Cardiac septum (tissue), 1 donor: ENCODE measurements at regions not wholly inside any gene's neighbourhood (a gene's known extent, or its start where the extent isn't known, plus 50 kb on each side); places are given as distances from the start of the nearest gene placed in this dataset.
"Not testable (repeated sequence)": the region's sequence is repeated elsewhere in the genome, so short reads cannot be mapped to it uniquely, and the experiment has no call there.

Experiments
- DNase-seq: peaks from one replicate; pipeline ENCODE4 v3.0.0-alpha.2; 2020; ENCODE audit warnings: low spot score
- intact Hi-C: fragments of 100-400 bp; cut with DNase I; formaldehyde crosslinking; loops from one replicate; pipeline ENCODE4 v1.14.0; 2022
- donor health status: DM: no; HTN: no; CAD: no.

DNA sequence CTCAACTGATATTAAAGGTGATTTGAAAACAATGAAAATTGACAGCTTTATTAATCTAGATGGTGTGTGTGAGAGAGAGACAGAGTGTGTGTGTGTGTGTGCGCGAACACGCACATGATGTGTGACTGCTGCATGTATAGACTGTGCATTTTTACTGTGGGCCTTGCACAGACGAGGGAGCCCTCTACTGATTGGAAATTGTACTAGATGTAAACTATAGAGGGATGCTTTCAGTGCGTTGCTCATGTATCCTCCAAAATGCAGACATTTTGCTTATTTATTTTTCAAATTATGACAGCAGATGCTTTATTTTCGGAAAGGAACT lies 168.4 kb upstream of the GK2 start:
- intact Hi-C loops: loop anchor here (2.0 to 5.0 kb wide), 2 partner anchors 534 to 619 kb away; no protein-coding TSS in a partner anchor
- DNase-seq: no peak

DNA sequence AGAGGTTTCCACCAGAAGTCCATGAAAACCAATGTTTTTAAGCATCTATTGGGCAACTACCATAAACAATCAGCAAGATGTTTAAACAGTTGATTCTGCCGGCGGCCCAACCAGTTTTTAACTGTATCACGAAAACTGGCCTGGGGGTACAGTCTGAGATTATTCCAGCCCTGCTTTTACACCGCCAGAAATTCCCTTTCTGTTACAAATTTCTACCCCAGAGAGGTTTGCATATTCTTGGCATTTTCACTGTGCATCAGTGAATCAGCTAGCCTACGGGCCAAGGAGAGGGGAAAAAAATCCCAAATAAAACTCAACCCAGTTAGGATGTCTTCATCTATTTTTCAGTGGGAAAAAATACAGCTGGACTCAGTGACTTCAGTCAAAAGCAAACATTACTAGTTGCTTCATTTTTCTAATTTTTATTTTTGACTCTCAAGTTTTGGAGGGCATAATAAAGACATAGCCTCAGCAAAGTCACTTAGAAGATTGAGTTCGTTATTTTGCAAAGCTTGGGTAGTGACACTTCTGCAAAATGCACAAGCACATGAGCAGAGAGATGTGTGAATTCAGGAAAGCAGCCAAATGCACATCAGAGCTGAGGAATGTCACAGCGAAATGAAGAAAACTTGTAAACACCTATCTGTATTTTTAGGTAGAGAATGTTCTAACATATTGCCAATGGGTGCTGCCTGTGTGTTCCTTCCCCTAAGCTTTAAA lies 167.8 kb upstream of the GK2 start:
- intact Hi-C loops: loop anchor here (2.0 to 5.0 kb wide), 2 partner anchors 533 to 619 kb away; no protein-coding TSS in a partner anchor
- DNase-seq: no peak

DNA sequence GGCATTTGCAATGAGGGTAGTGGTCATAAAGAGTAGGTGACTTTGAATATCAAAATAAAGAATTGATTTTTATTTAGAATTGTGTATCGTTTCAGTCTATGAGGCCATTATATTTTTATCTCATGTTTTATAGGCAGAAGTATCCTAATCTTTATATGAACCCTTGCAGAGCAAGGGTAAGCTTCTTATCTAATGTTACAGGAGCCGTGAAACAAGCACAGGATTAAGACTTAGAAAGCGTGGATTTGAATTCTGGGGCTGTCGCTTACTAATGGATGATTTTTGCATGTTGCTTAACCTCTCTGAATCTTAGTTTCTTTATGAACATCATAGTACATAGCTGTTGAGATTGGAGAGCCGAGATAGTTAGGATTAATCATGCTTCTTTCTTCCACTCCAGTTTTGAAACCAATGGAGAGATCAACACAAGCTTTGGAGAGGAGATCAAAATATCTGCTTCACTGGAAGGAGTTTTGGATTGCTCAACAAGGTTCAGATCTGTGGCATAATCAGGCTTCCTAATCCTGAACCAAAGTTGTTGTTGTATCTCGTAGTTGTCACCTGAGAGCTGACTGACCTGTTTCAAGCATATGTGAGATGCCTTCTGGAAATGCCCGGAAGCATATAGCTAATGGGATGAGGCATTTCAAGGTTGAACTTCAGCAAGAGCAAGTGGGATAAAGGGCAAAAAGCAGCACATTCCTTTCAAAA lies 166.9 kb upstream of the GK2 start:
- intact Hi-C loops: loop anchor here (5.0 kb wide), 1 partner anchor 618 kb away; no protein-coding TSS in a partner anchor
- no peak for DNase-seq

DNA sequence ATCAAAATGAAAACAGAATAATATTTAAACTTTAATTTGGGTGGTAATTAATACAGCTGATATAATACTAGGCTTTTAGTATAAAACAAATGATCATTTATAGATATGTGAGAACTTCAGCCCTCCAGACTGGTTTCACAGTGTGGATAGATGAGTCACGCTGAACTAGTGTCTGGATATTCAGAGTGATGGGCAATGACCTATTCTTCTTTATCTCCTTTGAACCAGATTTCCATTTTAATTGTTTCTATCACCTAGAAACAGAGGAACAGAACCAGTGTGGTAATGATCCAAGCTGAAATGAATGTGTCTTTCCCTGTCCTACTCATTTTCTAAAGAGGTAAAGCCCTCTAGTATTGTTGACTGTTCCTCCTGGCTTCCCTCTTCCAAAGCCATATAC lies 155.2 kb upstream of the GK2 start:
- intact Hi-C loops: no loop called here
- DNase-seq: no peak

DNA sequence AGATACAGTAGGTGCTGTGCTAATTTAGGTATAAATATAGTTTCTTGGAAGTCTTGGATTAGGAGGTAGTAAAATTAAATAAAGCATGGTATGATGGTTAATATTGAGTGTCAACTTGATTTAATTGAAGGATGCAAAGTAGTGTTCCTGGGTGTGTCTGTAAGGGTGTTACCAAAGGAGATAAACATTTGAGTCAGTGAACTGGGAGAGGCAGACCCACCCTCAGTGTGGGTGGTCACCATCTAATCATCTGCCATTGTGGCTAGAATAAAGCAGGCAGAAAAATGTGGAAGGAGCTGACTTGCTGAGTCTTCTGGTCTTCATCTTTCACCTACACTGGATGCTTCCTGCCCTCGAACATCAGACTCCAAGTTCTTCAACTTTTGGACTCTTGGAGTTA lies 153.7 kb upstream of the GK2 start:
- no peak for DNase-seq
- intact Hi-C loops: no loop called here

DNA sequence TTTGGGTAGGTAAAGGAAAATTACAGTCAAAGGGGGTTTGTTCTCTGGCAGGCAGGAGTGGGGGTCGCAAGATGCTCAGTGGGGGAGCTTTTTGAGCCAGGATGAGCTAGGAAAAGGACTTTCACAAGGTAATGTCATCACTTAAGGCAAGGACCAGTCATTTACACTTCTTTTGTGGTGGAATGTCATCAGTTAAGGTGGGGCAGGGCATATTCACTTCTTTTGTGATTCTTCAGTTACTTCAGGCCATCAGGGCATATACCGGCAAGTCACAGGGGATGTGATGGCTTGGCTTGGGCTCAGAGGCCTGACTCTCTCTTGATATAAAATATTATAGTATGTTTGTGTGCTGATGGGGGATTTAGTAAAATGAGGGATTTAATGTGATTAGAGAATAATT lies 151.4 kb upstream of the GK2 start:
- intact Hi-C loops, DNase-seq: not testable (repeated sequence)

DNA sequence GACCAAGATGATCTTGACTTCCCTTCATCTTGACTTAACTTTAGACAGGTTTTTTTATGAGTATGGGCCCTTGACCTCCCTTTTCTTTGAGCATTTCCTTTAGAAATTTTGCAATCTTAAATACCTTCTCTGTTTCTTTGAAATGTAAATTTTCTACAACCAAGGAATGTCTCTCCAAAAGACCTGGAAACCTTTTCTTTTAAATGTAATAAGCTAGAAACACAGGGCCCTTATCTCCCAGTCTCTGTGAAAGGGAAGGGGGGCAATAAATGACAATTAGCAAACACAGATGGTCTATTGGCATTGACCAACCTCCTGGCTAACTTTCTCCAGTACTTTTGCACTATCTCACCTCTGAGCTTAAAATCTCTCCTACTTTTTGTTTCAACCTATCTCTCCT lies 144.3 kb upstream of the GK2 start:
- intact Hi-C loops: no loop called here
- DNase-seq: no peak

DNA sequence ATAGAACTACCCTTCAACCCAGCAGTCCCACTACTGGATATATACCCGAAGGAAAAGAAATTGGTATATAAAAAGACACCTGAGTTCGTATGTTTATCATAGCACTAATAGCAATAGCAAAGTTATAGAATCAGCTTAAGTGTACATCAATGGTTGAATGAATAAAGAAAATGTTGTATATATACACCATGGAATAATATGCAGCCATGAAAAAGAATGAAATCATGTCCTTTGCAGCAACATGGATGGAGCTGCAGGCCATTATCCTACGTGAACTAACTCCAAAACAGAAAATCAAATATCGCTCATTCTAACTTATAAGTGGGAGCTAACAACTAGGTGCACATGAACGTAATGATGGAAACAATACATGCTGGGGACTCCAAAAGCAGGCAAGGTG lies 143.5 kb upstream of the GK2 start:
- intact Hi-C loops: no loop called here
- DNase-seq: no peak

DNA sequence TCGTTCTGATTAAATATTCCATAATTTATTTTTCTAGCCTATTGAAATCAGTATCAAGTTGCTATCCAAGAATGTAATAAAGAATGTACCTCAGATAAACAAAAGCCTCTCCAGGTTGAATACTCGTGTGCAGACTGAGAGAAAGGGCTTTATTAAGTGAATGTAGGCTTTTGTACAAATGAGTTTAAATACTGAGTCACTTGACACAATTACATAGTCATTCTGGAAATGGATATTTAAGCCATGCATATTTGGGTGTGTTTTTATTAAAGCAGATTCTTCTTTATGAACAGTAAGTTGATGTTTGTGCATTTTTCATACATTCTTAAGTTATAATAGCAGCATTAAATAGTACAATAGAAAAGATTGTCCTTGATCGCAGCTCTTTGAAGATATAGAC lies 139.8 kb upstream of the GK2 start:
- intact Hi-C loops: no loop called here
- no peak for DNase-seq

DNA sequence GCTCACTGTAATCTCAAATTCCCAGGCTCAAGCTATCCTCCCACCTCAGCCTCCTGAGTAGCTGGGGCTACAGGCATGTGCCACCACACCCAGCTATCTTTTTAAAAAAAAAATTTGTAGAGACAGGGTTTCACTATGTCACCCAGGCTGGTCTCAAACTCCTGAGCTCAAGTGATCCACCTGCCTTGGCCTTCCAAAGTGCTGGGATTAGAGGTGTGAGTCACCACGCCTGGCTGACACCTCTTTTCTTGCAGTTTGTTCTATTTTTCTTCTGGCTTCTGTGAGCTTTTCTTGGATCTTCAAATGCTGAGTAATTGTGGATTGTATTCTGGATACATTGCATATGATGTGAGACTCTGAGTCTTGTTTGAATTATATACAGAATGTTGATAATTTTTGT lies 137.3 kb upstream of the GK2 start:
- DNase-seq, intact Hi-C loops: not testable (repeated sequence)

DNA sequence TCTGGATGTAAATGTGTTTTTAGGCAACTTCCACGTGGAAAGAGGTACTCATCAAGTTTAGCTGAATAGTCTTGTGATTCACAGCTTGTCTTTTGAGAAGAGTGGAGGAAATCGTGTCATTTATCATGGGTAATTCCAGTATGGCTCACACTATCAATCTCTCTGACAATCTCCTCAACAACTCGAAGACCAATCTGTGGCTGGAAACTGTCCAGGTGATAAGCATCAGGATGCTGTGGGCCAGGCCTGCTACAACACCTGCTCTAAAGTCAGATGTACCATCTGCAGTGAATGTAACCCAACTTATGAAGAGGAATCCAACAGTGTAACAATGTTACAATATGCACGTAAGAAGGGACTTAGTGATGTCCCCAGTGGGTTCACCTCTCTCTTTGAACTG lies 132.1 kb upstream of the GK2 start:
- intact Hi-C loops: no loop called here
- DNase-seq: no peak

DNA sequence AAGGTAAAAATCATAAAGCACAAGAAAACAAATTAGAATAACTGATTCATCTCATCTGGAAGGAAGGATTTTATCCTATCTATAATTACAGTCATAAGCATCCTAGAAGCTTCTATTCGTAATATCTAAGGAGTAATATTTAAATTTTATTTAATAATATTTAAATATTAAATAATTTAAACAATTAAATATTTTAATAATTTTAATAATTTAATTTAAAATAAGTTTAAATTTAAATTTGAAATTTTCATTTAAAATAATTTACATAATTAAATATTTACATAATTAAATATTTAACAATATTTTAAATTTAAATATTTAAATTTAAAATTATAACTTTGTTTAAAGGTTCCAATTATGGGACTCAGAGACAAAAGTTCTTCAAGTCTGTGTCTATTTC lies 127.5 kb upstream of the GK2 start:
- intact Hi-C loops: no loop called here
- DNase-seq: no peak

DNA sequence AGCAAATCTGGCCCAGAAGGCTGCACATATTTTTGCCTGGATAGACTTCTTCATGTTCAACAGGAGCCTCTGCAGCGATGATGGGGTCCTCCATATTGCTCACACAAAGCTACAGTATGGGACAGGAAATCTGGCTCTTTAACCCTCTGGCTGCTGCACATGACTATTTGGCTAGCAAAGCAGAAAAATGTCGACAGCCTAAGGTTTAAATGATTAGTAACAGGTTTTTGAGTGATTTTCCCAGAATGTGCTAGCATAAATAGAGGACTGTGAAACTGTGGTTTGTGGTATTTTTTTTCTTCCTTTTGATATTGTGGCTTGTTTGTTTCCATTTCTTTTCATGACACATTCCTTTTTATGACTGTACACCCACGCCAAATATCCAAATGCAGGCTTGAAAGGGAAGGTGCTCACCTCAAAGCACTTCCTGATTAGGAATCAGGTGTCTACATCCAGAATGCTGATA lies 120.2 kb upstream of the GK2 start:
- DNase-seq: no peak
- intact Hi-C loops: no loop called here

DNA sequence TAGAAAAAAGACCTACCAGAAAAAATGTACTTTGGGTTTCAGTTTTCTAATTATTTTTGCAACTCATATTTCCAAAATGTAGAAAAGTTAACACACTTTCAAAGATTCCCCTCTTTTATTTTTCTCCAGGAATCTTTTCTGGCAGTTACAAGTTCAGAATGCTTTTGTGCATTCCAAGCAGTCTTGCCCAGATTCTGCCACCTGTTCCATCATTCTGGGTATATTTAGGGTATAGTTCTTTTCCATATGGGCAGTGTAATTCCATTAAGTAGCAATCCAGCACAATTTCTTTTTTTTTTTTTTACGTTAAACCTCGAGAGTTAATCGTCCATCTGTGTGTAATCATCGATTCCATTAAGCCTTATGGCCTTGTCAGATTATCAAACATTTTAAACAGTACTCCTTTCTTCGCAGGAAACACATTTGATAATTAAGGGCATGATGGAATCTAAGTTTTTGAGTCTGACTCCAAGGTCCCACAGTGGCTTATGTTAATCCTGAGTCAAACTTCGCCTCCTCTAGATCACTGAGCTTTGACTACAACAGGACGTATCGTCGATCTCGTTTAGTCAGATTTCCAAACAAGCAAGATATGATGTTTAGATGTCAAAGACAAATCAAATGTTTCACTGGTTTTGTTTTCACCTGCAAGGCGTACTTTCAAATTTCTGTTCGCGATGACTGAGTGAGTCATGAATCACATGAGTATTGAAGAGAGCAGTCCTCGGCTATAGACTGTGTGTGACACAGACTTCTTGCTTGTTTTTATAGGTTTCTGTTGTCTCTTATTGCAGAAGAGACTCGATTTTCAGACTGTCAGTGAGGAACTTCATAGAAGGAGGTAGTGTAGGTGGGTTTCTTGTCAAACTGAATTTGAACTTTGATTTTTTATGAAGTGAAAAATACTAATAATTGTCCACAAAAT lies 118.9 kb upstream of the GK2 start:
- no peak for DNase-seq
- intact Hi-C loops: no loop called here

DNA sequence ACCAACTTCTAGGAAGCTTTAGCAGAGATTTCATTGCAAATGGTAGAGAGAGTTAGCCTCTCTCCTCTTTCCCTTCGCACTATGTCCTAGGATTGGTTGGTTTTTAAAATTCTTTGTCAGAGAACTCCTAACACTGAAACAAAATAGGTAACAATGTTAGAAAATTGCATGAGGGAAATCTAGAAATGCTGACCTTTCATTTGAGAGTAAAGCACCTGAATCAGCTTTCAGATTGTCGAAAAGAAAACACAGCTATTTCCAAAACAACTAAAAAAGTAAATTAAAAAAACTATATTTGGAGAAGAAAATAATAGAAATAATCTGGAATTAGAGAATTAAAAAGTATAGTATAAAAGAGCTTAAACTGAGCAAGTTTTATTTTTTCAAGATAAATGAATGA lies 108.1 kb upstream of the GK2 start:
- intact Hi-C loops: no loop called here
- DNase-seq: no peak

DNA sequence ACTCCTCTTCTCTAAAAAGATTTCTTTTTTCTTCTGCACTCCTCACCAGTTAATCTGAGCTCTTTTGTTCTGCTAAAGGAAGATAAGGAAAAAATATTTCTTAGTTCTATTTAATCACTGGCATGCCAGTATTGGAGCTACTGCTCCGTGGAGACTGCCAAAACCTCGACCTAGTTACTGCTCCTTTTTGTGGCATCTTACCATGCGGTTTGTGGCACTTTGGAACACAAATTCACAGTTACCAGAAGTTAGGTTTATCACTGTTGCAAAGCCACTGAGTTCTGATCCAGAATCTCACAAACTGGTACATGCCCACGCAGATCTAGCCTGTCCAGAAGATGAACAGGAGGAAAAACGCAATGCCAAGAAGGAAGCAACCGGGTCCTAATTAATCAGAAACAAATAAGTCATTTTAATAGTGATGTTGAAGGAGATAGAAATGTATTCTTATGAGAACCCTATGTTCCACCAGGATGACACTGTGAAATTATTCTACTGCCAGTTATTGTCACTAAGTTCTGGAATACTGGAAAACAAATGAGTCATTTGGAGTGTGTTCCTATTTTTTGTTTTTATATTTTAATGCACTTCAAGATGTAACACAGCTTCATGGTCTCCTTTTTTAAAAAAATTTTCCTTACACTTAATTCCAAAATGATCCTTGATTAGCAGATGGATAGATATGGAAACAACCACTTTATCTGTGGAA lies 106.7 kb upstream of the GK2 start:
- no peak for DNase-seq
- intact Hi-C loops: no loop called here

DNA sequence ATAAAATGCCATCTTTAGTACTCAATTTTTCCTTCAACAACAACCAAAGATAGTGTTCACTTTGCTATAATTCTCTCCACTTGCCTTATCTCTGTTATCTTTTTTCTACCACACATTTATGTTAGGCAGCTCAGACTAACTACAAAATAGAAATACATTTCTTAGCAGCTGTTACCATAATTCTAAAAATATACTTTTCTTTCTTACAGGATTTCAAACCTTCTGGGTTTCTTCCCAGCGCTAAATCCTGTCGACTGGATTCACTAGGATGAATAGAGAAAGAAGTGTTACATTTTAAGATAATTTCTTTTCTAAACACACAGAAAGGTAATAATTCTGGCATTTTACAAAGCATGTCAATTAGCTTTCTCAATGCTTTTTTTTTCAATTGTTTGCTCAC lies 105.5 kb upstream of the GK2 start:
- no peak for DNase-seq
- intact Hi-C loops: no loop called here

DNA sequence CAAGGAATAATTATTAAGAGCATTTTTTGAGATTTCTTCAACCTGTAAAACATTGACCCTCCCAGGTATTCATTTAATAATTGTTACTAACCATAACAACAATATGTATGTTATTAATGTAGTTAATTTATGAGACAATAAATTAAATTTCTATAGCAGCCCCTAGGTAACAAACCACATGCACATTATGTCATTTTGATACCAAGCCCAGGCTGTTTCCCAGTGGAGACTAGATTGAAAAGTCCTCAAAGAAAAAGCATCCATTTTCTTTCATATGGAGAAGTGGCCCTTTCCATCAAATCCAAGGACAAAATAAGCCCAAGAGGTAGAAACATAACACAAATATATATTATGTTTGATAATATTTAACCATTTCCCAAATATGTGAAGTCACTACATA lies 104.3 kb upstream of the GK2 start:
- intact Hi-C loops: no loop called here
- no peak for DNase-seq

DNA sequence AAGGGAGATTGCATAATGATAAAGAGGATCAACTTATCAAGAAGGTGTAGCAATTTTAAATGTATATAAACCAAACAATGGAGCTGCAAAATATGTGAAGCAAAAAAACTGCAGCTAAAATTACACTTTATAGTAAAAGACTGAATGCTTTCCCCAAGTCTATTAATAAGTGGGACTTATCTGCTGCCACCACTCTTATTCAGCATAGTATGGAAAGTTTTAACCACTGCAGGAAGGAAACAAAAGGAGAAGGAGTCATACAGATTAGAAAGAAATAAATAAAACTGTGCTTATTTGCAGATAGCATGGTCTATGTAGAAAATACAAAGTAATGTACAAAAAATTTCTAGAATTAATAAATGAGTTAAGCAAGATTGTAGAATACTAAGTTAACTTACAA lies 94.1 kb upstream of the GK2 start:
- DNase-seq: no peak

DNA sequence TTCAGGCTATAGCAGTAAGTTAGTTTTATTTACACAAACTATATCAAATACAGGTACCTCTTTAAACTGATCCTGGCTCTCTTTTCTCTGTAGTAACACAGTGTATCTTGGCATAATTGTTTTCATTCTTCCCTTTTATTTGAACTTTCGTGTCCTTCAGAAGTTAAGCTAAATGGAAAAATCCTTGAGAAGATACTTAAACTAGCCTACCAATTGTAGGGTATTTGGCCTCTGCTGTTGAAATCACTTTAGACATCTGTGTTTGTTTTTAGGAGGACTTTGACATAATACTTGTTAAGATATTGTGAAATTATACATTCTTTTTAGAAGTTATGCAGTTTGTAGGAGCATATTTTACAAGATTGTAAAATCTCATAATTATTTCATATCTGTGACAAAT lies 90.3 kb upstream of the GK2 start:
- intact Hi-C loops: no loop called here
- DNase-seq: no peak

More for the DNA sequence above, 94.1 kb upstream of the GK2 start:
- intact Hi-C loops: no loop called here
